HT-29 (cell line): ENCODE measurements at regions not wholly inside any gene's neighbourhood (a gene's known extent, or its start where the extent isn't known, plus 50 kb on each side); places are given as distances from the start of the nearest gene placed in this dataset.
A peak's percentile ranks its signal among the peaks of the same experiment; 100 is the strongest.
"Not testable (repeated sequence)": the region's sequence is repeated elsewhere in the genome, so short reads cannot be mapped to it uniquely, and the experiment has no call there.

ENCODE experiments used
- DNase-seq: peaks from one replicate; pipeline ENCODE4 v3.0.0-alpha.2; 2015; ENCODE audit warnings: low spot score

- no peak for DNase-seq
Measured at GRCh38 chr16:72457243-72457940, 285.4 kb upstream of the PMFBP1 start.

- DNase-seq = peak; percentile 82
Measured at GRCh38 chr16:72455743-72456659, 284.0 kb upstream of the PMFBP1 start.

DNA sequence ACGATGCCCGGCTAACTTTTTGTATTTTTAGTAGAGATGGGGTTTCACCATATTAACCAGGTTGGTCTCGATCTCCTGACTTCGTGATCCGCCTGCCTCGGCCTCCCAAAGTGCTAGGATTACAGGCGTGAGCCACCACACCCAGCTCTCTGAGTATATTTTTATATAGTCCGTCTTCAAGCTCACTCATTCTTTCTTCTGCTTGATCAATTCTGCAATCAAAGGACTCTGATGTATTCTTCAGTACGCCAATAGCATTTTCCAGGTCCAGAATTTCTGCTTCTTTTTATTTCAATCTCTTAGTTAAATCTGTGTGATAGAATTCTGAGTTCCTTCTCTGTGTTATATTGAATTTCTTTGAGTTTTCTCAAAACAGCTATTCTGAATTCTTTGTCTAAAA lies 281.9 kb upstream of the PMFBP1 start:
- not testable (repeated sequence) for DNase-seq

GRCh38 chr16:72444696-72445095 lies 272.7 kb upstream of the PMFBP1 start:
- DNase-seq = no peak

- no peak for DNase-seq
Measured at GRCh38 chr16:72443809-72444208, 271.9 kb upstream of the PMFBP1 start.

- no peak for DNase-seq
Measured at GRCh38 chr16:72442385-72443158, 270.6 kb upstream of the PMFBP1 start.

DNA sequence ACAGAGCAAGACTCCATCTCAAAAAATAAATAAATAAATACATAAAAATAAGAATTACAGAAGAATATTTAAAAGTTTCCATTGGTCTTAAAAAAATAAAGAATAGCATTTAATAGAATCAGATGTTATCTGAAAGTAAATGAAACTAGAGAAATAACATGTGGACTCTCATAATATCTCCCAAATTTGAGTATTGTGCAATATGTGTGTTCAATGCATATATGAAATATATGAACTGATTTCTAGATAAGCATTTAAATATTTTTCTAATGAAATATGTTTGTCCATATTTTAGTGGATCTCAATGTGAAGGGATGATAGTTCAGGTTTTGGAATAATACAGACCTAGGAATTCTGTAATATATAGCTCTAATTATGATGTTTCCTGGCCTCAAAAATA lies 265.9 kb upstream of the PMFBP1 start:
- no peak for DNase-seq

DNA sequence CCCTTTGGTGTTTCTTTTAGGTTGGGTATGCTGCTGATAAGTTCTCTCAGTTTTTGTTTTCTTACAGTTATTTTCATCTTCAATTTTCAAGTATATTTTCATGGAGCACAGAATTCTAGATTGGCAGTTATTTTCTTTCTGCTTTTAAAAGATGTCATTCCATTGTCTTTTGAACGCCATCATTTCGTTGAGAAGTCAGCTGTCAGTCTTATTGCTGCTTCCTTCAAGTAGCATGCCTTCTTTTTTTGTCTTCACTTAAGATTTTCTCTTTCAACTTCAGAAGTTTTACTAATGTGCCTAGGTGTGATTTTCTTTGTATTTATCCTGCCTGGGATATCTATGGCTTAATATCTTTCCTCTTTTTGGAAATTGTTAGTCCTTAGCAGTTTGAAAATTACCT lies 262.2 kb upstream of the PMFBP1 start:
- DNase-seq = no peak

- no peak for DNase-seq
Measured at GRCh38 chr16:72430121-72430520, 258.2 kb upstream of the PMFBP1 start.

DNA sequence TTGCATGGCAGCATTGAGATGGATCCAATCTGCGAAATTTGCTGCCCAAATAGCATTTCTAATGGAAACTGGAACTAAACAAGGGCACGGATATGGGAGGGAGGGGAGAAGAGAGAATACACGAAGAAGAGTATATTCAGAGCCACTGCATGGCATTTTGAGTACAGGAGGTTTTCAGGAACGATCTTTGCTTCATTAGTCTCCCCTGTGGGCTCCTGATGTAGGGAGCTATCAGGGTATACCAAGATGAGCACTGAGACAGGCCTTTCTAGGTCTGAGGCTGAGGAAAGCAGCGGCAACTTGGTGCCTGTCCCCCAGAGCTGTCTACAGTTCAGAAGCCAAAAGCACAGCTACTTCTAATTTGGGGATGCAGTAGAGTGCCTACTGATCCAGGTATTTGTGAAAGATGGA lies 257.7 kb upstream of the PMFBP1 start:
- DNase-seq = no peak

- DNase-seq = no peak
Measured at GRCh38 chr16:72428681-72429376, 256.9 kb upstream of the PMFBP1 start.

DNA sequence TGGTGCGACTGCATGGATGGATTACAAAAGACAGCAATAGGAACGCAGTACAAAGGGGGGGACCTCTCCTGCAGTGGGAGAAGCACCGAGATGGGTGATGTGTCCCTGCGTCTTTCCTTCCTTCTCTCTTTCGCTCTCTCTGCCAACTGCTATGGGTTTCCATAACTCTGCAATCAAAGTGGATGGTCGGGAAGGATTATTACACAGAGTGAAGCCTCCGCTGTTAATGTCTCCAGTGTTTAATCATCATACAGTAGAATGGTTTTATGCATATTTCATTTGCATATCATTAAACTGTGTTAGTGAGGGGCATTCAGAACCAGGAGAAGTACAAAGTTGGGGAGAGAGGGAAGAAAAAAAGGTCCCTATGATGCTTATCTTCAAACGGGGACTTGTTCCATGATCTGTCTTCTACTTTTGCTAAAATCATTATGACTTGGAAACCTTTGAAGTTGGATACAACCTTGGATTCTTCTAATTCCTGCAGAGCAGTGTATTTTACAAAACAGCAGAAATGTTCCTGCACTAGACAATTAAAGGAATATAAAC lies 255.9 kb upstream of the PMFBP1 start:
- no peak for DNase-seq

GRCh38 chr16:72427051-72427782 lies 255.3 kb upstream of the PMFBP1 start:
- DNase-seq = no peak

DNA sequence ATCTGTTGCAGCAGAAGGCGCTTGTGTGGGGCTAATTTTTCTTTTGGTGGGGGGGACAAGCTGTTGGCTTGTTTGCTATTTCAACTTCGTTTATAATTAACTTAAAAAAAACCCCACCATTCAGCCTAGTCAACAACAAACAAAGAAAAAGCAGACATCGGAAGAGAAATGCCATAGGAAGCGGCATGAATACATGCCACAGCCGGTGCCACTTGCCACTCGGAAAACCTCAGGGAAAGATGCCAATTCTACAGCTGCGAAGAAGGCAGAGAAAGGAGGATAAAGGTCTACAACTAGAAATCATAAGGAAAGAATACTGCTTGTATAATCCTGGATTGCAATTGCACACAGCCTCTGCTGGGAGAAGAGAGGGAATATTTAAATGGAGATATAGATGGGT lies 254.4 kb upstream of the PMFBP1 start:
- DNase-seq = no peak

DNA sequence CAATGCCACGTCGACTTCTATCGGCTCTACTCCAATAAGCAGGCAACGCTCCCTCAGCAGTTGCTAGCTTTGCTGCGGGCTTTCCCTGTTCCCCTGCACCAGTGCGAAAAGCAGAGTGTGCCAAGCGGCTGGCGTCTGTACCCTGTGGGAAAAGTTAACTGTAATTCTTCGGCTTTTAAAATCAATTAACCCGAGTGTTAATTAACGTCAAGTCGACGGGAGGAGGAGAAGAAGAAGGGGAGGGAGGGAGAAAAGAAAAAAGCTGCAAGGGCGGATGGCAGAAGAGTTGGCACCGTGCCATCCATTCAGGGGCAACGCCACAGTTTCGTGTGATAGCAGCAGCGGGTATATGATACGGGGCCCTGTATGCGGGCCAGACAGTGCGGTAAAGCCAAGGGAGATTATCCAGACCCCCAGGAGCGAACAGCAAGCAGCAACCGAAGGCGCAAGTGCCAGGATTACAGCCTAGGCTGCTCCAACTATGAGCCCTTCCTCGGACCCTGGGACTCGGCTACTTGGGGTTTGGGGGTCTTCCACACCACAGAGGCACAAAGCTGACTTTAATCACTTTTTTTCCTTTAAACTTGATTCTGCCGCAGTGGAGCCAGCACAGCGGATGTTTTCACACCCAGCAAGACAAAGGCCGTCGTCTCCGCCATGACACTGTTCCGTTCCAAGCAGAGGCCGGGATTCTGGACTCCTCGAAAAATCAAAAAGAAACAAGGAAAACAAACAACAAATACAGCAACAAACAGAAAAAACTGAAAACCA lies 253.8 kb upstream of the PMFBP1 start:
- no peak for DNase-seq

DNA sequence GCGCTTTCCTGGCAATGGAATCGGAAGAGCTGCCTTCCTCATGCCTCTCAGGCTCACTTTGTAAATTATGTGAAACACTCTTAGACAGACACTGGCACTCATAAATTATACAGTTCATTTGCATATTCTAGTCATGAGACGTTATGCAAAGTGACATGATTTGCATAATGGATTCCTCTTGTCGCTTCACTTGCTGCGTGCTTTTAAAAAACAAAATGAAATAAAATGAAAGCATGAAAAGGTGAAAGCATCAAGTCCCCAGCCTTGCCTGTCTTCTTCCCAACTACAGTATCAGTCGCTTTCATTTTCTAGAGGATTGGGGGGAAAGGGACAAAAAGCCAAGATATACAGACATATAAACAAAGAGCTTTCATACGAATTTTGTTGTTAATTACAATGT lies 252.8 kb upstream of the PMFBP1 start:
- DNase-seq = no peak

DNA sequence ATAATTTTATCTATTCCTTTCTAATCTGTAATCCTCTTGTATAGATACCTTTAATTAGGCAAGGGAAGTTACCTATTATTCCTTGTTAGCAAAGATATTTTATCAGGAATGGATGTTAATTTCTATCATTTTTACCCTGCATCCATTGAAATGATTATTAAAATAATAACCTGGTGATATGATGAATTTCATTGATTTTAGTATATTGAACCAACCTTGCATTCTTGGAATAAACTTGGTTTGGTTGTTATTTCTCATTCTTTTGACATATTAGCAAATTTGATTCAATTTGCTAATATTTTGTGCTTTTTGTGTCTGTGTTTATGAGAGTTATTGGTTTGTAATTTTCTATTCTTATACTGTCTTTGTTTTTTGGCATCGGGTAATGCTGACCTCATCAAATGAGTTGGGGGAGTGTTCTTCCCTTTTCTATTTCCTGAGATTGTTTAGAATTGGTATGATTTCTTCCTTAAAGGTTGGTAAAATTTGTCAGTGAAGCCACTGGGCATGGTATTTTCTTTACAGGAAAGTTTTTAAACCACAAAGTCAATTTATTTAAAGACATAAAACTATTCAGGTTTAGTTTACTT lies 250.4 kb upstream of the PMFBP1 start:
- no peak for DNase-seq

GRCh38 chr16:72419638-72420037 lies 247.7 kb upstream of the PMFBP1 start:
- DNase-seq = no peak

- no peak for DNase-seq
Measured at GRCh38 chr16:72415379-72415778, 243.4 kb upstream of the PMFBP1 start.
